ENCODE measurements at regions not wholly inside any gene's neighbourhood (a gene's known extent, or its start where the extent isn't known, plus 50 kb on each side); places are given as distances from the start of the nearest gene placed in this dataset.

DNA sequence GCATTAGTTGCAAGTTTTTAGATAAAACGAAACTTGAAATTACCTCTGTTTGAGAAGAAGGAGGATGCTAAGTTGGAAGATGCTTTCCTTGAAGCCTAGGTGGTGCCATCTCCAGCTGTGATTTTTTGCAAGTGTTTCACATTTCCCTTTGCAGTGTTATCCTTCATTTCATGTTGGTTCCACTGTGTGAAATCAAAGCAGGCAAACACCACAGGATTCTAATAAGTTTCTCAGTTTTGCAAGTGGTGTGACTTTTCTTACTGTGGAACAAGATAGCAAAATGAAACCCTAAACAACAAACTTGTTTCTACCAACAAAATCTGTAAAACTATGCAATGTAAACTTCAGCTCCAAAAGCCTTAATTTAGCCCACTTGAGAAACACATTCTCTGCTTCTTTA is 260.9 kb downstream of the OXSM start:
- Histone ChIP-seq H3K27ac (no peak overlapping the region), H3K36me3 (no peaks in the 10 kb centered on the region), H3K4me1 (no peaks in the 10 kb centered on the region), H3K9me3 (peaks cover 0 to 3% (median 0%) of the 10 kb centered on the region in 12 donors), H3K27me3 (no peaks in the 10 kb centered on the region), H3K4me3 (no peak overlapping the region)
- TF ChIP-seq, protein P1, sequence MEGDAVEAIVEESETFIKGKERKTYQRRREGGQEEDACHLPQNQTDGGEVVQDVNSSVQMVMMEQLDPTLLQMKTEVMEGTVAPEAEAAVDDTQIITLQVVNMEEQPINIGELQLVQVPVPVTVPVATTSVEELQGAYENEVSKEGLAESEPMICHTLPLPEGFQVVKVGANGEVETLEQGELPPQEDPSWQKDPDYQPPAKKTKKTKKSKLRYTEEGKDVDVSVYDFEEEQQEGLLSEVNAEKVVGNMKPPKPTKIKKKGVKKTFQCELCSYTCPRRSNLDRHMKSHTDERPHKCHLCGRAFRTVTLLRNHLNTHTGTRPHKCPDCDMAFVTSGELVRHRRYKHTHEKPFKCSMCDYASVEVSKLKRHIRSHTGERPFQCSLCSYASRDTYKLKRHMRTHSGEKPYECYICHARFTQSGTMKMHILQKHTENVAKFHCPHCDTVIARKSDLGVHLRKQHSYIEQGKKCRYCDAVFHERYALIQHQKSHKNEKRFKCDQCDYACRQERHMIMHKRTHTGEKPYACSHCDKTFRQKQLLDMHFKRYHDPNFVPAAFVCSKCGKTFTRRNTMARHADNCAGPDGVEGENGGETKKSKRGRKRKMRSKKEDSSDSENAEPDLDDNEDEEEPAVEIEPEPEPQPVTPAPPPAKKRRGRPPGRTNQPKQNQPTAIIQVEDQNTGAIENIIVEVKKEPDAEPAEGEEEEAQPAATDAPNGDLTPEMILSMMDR (IDR thresholded peaks at IDR 0.05), result no peak
- TF ChIP-seq POLR2A (IDR thresholded peaks at IDR 0.05), result no peak
- WGBS, 4 donors, result 61 to 79% (median 68%) methylated on average over 1 of the region's 1 CpG
- intact Hi-C loops (cut with DNase I), result no loop called here
- DNase-seq (no peak), ATAC-seq (no peak)

DNA sequence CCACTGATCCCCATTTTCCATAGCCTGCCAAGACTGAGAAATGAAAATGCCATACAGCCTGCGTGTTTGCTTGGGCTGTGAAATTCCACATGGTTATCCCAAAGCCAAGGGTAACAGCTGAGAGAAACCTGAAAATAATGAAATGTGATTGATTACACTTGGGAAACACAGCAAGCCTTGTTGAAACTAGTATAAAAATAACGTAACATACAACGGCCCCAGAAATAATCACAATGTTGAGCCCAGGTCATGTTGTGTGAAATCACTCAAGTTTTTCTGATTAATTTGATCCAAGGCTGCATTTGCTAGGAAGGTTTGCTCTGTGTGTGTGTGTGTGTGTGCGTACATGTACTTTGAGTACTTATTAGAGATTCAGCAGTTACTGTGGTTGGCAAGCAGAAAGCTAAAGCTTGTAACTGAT is 269.0 kb downstream of the OXSM start:
- no peak overlapping the region for H3K4me3 ChIP-seq
- DNase-seq (no peak), ATAC-seq (no peak)
- H3K27ac ChIP-seq, result no peak overlapping the region
- WGBS, 4 donors, result 70 to 84% (median 80%) methylated on average over 4 of the region's 4 CpGs
- H3K27me3 ChIP-seq, result no peaks in the 10 kb centered on the region
- no peaks in the 10 kb centered on the region for H3K9me3 ChIP-seq
- intact Hi-C loops (cut with DNase I), result no loop called here
- H3K36me3 ChIP-seq, result no peaks in the 10 kb centered on the region
- TF ChIP-seq, protein P1 (IDR thresholded peaks at IDR 0.05), result no peak
- TF ChIP-seq POLR2A (IDR thresholded peaks at IDR 0.05), result no peak
- peaks cover 0 to 6% (median 0%) of the 10 kb centered on the region in 12 donors for H3K4me1 ChIP-seq

DNA sequence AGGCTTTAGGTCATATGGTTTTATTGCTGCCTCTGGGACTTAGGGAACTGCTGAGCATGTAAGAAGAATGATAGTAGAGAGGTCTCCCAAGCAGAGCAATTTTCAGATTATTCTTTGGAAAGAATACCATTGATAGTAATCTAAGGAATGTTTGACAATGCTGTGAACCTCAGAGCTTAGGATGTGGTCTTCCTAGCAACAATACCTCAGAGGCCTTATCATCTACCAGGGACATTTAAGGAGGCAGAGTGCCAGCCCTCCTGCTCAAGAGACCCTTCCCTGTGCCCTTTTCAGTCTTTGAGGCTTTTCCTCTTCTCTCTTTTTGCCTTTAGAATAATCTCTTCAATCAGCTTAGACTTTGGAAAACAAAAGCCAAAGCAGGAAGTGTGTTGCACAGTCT is 272.1 kb downstream of the OXSM start:
- Histone ChIP-seq H3K9me3 (no peaks in the 10 kb centered on the region), H3K4me1 (peaks cover 0 to 6% (median 0%) of the 10 kb centered on the region in 12 donors), H3K27me3 (no peaks in the 10 kb centered on the region), H3K36me3 (no peaks in the 10 kb centered on the region), H3K4me3 (no peak overlapping the region), H3K27ac (no peak overlapping the region)
- TF ChIP-seq, protein P1 (IDR thresholded peaks at IDR 0.05), result no peak
- TF ChIP-seq POLR2A (IDR thresholded peaks at IDR 0.05), result no peak
- ATAC-seq, result no peak
- no peak for DNase-seq
- intact Hi-C loops (cut with DNase I), result no loop called here

DNA sequence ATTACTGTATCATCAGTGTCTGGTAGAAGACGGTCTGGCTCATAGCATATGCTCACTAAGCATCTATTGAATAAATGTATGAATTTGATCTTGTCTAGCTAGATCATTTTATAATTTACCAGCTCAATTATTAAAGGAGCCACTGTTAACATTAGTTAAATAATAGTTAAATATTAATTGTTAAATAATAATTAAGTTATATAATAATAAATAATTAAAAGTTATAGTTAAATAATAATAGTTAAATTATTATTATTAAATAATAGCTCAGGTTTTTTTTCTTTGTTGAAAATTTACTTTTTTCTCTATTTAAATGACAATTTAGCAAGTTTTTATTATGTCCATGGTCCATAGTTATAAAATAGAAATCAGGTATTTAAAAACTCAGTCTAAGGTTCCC is 274.4 kb downstream of the OXSM start:
- ATAC-seq (no peak), DNase-seq (no peak)
- H3K4me1 ChIP-seq, result peaks cover 0 to 24% (median 0%) of the 10 kb centered on the region in 12 donors
- WGBS, 4 donors, result 91 to 98% (median 97%) methylated on average over 1 of the region's 1 CpG
- TF ChIP-seq, protein P1 (IDR thresholded peaks at IDR 0.05), result no peak
- TF ChIP-seq POLR2A (IDR thresholded peaks at IDR 0.05), result no peak
- no peak overlapping the region for H3K27ac ChIP-seq
- no peaks in the 10 kb centered on the region for H3K27me3 ChIP-seq
- H3K4me3 ChIP-seq, result no peak overlapping the region
- no peaks in the 10 kb centered on the region for H3K36me3 ChIP-seq
- H3K9me3 ChIP-seq, result no peaks in the 10 kb centered on the region
- intact Hi-C loops (cut with DNase I), result no loop called here
